ENCODE measurements at regions not wholly inside any gene's neighbourhood (a gene's known extent, or its start where the extent isn't known, plus 50 kb on each side); places are given as distances from the start of the nearest gene placed in this dataset.

DNA sequence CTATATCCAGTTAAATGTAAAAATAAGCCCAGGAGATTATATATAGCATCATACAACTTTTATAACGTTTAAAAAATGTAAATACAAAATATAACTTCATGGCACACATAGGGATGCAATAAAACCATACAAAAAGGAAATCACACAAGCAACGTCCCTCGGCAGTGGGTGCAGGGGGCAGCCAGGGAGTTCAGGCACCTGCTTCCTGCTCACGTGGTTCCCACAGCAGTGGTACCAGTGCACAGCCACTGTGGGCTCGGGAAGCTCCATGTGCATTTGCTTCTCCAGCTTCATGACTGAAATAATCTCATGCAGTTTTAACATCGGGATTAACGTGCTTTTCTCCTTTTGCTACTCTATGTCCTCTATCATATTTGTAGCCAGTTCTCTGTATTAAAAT is 255.5 kb upstream of the CXCL12 start:
- no peak for DNase-seq (ENCODE audit: low spot score)

DNA sequence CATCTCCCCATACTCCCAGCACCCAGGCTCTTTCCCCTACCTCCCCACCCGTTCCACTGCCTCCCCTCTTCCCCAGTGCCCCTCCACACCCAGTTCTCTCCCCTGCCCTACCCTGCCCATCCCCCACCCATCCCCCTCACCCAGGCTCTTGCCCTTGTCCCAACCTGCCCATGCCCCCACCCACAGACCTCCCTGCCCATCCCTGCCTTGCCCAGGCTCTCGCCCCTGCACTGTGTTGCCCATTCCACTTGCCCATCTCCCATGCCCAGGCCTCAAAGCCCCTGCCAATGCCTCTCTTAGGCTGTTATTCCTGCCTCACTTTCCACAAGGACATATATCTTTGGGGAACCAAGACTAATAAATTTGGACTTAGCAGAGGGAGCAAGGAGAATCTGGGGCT is 262.6 kb upstream of the CXCL12 start:
- TF ChIP-seq, protein P1, sequence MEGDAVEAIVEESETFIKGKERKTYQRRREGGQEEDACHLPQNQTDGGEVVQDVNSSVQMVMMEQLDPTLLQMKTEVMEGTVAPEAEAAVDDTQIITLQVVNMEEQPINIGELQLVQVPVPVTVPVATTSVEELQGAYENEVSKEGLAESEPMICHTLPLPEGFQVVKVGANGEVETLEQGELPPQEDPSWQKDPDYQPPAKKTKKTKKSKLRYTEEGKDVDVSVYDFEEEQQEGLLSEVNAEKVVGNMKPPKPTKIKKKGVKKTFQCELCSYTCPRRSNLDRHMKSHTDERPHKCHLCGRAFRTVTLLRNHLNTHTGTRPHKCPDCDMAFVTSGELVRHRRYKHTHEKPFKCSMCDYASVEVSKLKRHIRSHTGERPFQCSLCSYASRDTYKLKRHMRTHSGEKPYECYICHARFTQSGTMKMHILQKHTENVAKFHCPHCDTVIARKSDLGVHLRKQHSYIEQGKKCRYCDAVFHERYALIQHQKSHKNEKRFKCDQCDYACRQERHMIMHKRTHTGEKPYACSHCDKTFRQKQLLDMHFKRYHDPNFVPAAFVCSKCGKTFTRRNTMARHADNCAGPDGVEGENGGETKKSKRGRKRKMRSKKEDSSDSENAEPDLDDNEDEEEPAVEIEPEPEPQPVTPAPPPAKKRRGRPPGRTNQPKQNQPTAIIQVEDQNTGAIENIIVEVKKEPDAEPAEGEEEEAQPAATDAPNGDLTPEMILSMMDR (IDR thresholded peaks at IDR 0.05; ENCODE audit: extremely low read depth, missing control alignments), result no peak
- DNase-seq (ENCODE audit: low spot score), result no peak

More for the DNA sequence above, 255.5 kb upstream of the CXCL12 start:
- TF ChIP-seq, protein P1 (IDR thresholded peaks at IDR 0.05; ENCODE audit: extremely low read depth, missing control alignments), result no peak

DNA sequence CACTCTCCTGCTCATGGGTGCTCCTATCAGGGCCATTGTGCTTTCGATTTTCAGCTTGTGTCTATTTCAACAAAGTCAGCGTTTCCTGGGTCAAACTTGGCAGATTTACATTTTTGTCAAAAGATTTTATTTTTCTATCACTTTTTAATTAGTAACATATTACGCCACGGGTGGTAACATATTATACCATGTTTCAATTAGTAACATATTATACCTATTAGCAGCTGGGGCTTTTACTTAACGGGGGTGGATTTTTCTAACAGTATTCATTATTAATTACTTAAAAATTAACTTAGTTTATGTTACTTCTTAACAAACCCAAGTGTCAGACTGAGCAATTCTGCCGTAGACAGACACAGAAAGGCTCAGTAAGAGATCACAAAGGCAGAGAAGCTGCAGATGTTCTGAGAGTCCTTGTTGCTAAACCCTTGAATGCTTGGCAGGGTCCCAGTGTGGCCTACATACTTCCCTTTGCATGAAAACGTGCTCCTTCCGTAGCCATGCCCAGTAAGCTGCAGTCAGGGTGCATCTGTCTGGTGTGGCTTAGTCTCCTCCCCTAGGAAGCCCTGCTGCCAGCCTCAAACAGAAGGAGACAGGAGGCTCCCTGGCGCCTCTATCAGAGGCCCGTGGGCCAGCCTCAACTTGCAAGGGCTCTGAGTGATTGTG is 263.1 kb upstream of the CXCL12 start:
- no peak for DNase-seq (ENCODE audit: low spot score)
- TF ChIP-seq, protein P1 (IDR thresholded peaks at IDR 0.05; ENCODE audit: extremely low read depth, missing control alignments), result no peak

DNA sequence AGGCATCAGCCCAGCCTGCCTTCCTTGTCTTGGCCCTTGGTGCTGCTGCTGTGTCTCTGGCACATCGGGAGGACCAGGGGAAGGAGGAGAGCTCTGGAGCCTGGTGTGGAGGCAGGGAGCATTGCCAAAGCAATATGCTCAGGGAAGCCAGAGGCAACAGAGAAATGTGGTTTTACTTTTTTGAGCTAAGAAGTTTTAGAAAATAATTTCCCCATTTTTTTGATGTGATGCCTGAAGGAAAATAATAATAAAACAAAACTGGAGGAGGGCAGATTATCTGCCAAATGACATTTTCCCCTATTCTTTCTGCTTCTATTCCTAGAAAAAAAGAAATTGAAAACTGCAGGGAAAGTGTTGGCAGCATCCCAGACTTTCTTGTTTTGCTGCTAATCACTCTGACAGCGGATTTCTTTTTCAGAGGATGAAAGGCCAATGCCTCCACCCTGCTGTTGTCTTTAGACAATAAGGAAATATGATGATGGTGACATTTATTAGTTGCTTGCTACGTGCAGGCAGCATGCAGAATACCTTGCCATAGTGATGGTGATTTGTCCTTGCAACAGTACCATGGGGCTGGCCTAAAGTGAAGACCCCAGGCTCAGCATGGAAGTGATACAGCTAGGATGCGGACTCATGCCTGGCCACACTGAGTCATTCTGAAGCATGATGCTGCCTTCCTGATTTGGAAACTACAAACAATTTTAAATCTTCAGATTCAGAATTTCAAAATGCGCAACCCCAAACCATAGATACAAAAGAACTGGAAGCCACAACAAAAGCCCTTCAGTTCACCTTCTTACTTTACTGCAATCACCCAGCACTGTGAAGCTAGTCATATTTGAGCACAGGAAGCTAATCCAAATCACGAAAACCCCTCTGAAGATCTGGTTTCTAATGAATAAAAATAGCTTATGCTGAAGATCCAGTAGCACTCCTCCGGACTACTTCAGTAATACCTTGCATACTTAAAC is 260.2 kb upstream of the TMEM72 start:
- DNase-seq (ENCODE audit: low spot score), result no peak
- TF ChIP-seq, protein P1 (IDR thresholded peaks at IDR 0.05; ENCODE audit: extremely low read depth, missing control alignments), result no peak

DNA sequence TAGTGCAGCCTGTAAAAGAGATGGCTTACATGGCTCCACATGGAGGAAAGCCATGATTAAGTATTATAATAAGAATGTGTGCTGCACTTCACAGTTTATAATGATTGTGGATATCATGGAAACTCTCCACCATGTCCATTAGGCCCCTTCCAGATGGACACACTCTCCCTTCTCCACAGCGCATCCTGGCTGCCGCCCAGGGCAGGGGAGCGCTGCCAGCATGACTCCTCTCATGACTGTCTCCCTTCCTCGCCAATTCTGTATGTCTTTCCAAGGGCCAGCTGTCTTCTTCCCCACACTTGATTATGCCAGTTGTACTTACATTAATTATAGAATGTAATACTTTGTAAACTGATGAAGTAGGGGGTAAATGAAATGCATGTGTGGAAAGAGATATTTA is 259.3 kb upstream of the TMEM72 start:
- DNase-seq (ENCODE audit: low spot score), result no peak
- TF ChIP-seq, protein P1 (IDR thresholded peaks at IDR 0.05; ENCODE audit: extremely low read depth, missing control alignments), result no peak

DNA sequence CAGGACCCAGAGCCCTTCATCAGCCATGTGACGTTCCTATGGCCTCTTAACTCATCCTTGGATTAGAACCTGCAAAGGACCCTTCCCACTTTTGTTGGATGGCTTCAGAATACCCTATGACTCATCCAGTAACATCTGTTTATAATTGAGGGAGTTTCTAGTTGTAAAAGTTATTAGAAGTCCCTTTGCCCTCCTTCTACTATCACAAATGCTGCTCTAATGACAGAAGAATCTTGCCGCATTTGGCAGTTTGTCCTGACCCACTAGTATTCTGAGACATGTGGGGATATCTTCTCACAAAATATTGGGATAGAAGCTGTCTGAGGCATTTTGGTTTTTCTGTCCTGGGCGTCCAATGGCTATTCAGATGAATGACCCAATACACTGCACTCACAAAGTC is 251.8 kb upstream of the TMEM72 start:
- TF ChIP-seq, protein P1 (IDR thresholded peaks at IDR 0.05; ENCODE audit: extremely low read depth, missing control alignments), result no peak
- no peak for DNase-seq (ENCODE audit: low spot score)

DNA sequence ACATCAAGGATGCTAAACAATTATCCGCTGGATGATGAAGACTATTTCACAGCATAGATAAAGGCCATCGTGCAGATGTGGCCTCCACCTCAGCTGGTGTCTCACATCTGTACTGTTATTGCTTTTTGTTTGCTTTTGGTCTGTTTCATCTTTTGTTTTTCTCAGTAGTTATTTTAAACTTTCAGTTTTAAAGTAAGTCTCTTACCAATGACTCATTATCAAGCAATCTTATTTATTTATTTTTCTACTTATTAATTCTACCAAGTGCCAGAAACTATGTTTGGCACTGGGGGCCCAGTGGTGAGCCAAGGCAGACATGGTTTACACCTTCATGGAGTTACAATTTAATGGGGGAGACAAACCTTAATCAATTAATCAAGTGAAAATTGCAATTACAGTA is 250.9 kb upstream of the TMEM72 start:
- no peak for DNase-seq (ENCODE audit: low spot score)
- TF ChIP-seq, protein P1 (IDR thresholded peaks at IDR 0.05; ENCODE audit: extremely low read depth, missing control alignments), result no peak
